ENCODE measurements at regions not wholly inside any gene's neighbourhood (a gene's known extent, or its start where the extent isn't known, plus 50 kb on each side); places are given as distances from the start of the nearest gene placed in this dataset.

GRCh38 chr3:187977659-187978058, 176.3 kb upstream of the LPP start:
- 83% methylated on average over 4 of the region's 4 CpGs for WGBS (ENCODE audit: low lambda C conversion rate)
- Histone ChIP-seq H3K27ac (ENCODE audit: low read depth in 2 of 2, low read length in 1 of 2) (no peak overlapping the region), H3K27me3 (ENCODE audit: insufficient read depth) (no peaks in the 10 kb centered on the region), H3K36me3 (replicated peaks in 1 of 2; ENCODE audit: control insufficient read depth in 1 of 2, insufficient read depth in 2 of 2, low read length in 1 of 2) (no peaks in the 10 kb centered on the region), H2AFZ (ENCODE audit: low read depth) (no peak overlapping the region), H3K9ac (no peak overlapping the region), H4K20me1 (ENCODE audit: insufficient read depth) (no peaks in the 10 kb centered on the region), H3K9me3 (no peaks in the 10 kb centered on the region), H3K9me2 (no peaks in the 10 kb centered on the region), H3F3A (replicated peaks; ENCODE audit: insufficient read depth) (peaks cover 7% of the 10 kb centered on the region), H3K79me2 (ENCODE audit: insufficient read depth) (no peaks in the 10 kb centered on the region), H3K4me1 (ENCODE audit: control insufficient read depth in 1 of 2, insufficient read depth in 2 of 2, low read depth in 1 of 2, low read length in 1 of 2) (no peaks in the 10 kb centered on the region; a peak in 2 of 4 replicates), H3K4me2 (no peak overlapping the region), H3K4me3 (ENCODE audit: low read depth in 2 of 2, low read length in 1 of 2) (no peak overlapping the region)
- no peak for TF ChIP-seq ELF1 (IDR thresholded peaks at IDR 0.05)
- no peak for TF ChIP-seq EZH2phosphoT487 (IDR thresholded peaks at IDR 0.05; ENCODE audit: borderline replicate concordance, low read depth)
- TF ChIP-seq SMC3 (IDR thresholded peaks at IDR 0.05; ENCODE audit: low read depth, low read length) = no peak
- no peak for TF ChIP-seq REST (IDR thresholded peaks at IDR 0.05; ENCODE audit: low read depth, low read length)
- no peak for TF ChIP-seq GATA2 (CRISPR knock-in tag; IDR thresholded peaks at IDR 0.05)
- no peak for TF ChIP-seq YY1 (IDR thresholded peaks at IDR 0.05; ENCODE audit: low read depth)
- TF ChIP-seq NRF1 (IDR thresholded peaks at IDR 0.05; ENCODE audit: low read depth, low read length) = no peak
- TF ChIP-seq RCOR1 (IDR thresholded peaks at IDR 0.05; ENCODE audit: low read length) = no peak
- no peak for TF ChIP-seq CTCF (IDR thresholded peaks at IDR 0.05)
- TF ChIP-seq TAF1 (IDR thresholded peaks at IDR 0.05; ENCODE audit: borderline replicate concordance, low read depth, low read length) = no peak
- TF ChIP-seq TCF12 (IDR thresholded peaks at IDR 0.05) = no peak
- TF ChIP-seq MEF2A (IDR thresholded peaks at IDR 0.05; ENCODE audit: borderline replicate concordance, low read depth) = no peak
- no peak for TF ChIP-seq TEAD4 (IDR thresholded peaks at IDR 0.05; ENCODE audit: borderline replicate concordance, insufficient read depth)
- no peak for TF ChIP-seq FOXM1 (IDR thresholded peaks at IDR 0.05; ENCODE audit: low read depth)
- no peak for TF ChIP-seq CHD2 (IDR thresholded peaks at IDR 0.05; ENCODE audit: low read length, partially characterized antibody)
- TF ChIP-seq MXI1 (IDR thresholded peaks at IDR 0.05; ENCODE audit: low read depth, low read length) = no peak
- ChIA-PET CTCF (no interaction called here), POLR2A (no interaction called here)
- DNase-seq = no peak

Measured in SK-N-SH (cell line).